GM18520 (cell line): ENCODE measurements at regions not wholly inside any gene's neighbourhood (a gene's known extent, or its start where the extent isn't known, plus 50 kb on each side); places are given as distances from the start of the nearest gene placed in this dataset.

Source experiments
- ATAC-seq: cut with Tn5 transposase; IDR thresholded peaks from one replicate; pipeline ENCODE4 v1.9.1; 2021; ENCODE audit not compliant: unreplicated experiment

DNA sequence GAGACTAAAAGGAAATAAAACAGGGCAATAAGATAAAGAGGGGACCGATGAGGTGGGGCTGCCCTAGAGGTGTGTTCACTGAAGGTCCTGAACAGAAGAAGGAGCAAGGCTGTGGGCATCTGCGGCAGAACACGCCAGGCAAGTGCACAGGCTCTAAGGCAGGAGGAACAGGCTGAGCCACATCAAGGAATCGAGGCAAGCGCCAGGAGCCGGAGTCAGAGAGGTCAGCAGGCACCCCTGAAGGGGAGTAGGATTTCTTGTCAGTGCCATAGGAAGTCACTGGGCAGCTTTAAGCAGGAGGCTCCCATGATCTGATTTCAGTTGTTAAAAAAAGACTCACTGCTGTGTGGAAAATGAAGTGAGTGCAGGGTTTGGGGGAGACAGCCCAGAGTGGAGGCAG is 186.5 kb downstream of the KATNIP start:
- no peak for ATAC-seq

DNA sequence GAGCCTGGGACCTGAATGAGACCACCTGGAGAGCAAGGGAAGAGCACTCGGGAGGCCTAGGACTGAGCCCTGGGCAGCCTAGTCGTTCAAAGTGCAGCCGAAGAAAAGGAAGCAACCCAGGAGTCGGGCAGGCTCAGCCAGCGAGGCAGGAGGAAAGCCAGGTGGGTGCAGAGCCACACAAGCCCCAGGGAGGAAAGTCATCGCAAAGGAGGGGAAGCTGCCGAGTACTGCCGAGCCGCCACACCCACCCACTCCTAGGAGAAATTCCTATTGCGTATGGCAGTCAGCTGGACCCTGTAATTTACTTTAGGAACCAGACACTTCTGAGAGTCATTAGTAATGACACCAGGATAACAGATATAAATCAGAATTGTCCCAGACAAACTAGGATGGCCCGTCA is 187.6 kb downstream of the KATNIP start:
- no peak for ATAC-seq
